PC-9 (cell line): ENCODE measurements at regions not wholly inside any gene's neighbourhood (a gene's known extent, or its start where the extent isn't known, plus 50 kb on each side); places are given as distances from the start of the nearest gene placed in this dataset.

Experiments
- BruUV-seq: library from RNA; stranded (reverse); fragments of 400-500 nt; replicated peaks from 2 replicates; lab custom pipeline; 2021; lab: Mats Ljungman, UMichigan
- CTCF ChIA-PET: fragments of 300-600 bp; sonication (Branson Sonifier 250); formaldehyde crosslinking; loops from one replicate; lab custom pipeline; 2022; ENCODE audit warnings: antibody characterized with exemption; lab: Charles Lee
- POLR2A ChIA-PET: fragments of 300-600 bp; sonication (Branson Sonifier 250); formaldehyde crosslinking; loops from one replicate; lab custom pipeline; 2022; ENCODE audit warnings: antibody characterized with exemption; ENCODE audit not compliant: unreplicated experiment; lab: Charles Lee
- DNase-seq, 2 experiments: peaks; one replicate each; pipeline versions ENCODE4 v3.0.0 to v3.0.0-alpha.2; 2015 to 2022; ENCODE audit warnings: mixed read lengths in 1 of 2
- H2AFZ ChIP-seq: fragments of 200-600 bp; sonication (generic); 2 replicates; pipeline ENCODE4 v1.8.1; 2017; ENCODE audit warnings: antibody characterized with exemption
- H3F3A ChIP-seq: fragments of 200-600 bp; sonication (generic); 2 replicates; pipeline ENCODE4 v1.8.1; 2017; ENCODE audit warnings: antibody characterized with exemption, mild to moderate bottlenecking, low read depth; ENCODE audit not compliant: insufficient read depth
- H3K27ac ChIP-seq: fragments of 200-600 bp; sonication (generic); 2 replicates; pipeline ENCODE4 v1.6.1; 2016; ENCODE audit warnings: mixed run types
- H3K27me3 ChIP-seq: fragments of 200-600 bp; sonication (generic); 2 replicates; pipeline ENCODE4 v1.6.1; 2016; ENCODE audit warnings: low read depth, mixed run types; ENCODE audit not compliant: insufficient read depth
- H3K36me3 ChIP-seq: fragments of 200-600 bp; sonication (generic); 2 replicates; pipeline ENCODE4 v1.6.1; 2016; ENCODE audit warnings: low read depth, mixed run types
- H3K4me1 ChIP-seq: fragments of 200-600 bp; sonication (generic); replicated peaks from 2 replicates; pipeline ENCODE4 v1.6.1; 2016; ENCODE audit warnings: mixed run types; ENCODE audit not compliant: insufficient read depth
- H3K4me2 ChIP-seq: fragments of 200-600 bp; sonication (generic); 2 replicates; pipeline ENCODE4 v1.6.1; 2017; ENCODE audit warnings: mixed run types
- H3K4me3 ChIP-seq: fragments of 200-600 bp; sonication (generic); 2 replicates; pipeline ENCODE4 v1.6.1; 2016; ENCODE audit warnings: mixed run types
- H3K79me2 ChIP-seq: fragments of 200-600 bp; sonication (generic); 2 replicates; pipeline ENCODE4 v1.6.1; 2017; ENCODE audit warnings: low read depth, mixed run types
- H3K9me2 ChIP-seq: fragments of 200-600 bp; sonication (generic); 2 replicates; pipeline ENCODE4 v1.8.1; 2017; ENCODE audit warnings: mild to moderate bottlenecking; ENCODE audit not compliant: insufficient read depth
- H3K9me3 ChIP-seq: fragments of 200-600 bp; sonication (generic); 2 replicates; pipeline ENCODE4 v1.8.1; 2016; ENCODE audit warnings: low read depth; ENCODE audit not compliant: insufficient read depth
- H4K20me1 ChIP-seq: fragments of 200-600 bp; sonication (generic); 2 replicates; pipeline ENCODE4 v1.8.1; 2017; ENCODE audit not compliant: insufficient read depth
- CTCF ChIP-seq: fragments of 200-600 bp; sonication (generic); conservative IDR thresholded peaks from 2 replicates; pipeline ENCODE4 v1.6.1; 2017; ENCODE audit warnings: mixed run types, antibody characterized with exemption, mild to moderate bottlenecking, moderate library complexity
- EZH2 ChIP-seq: fragments of 200-600 bp; sonication (generic); IDR thresholded peaks from 2 replicates; pipeline ENCODE4 v1.8.0; 2017; ENCODE audit warnings: antibody characterized with exemption, low read depth
- intact Hi-C: fragments of 100-400 bp; cut with micrococcal nuclease; formaldehyde crosslinking; loops from one replicate; pipeline ENCODE4 v1.10.0; 2022; ENCODE audit not compliant: unreplicated experiment

GRCh38 chr5:103340717-103341388 is 82.3 kb downstream of the MACIR start:
- H3K79me2 ChIP-seq: no peaks in the 10 kb centered on the region
- no peaks in the 10 kb centered on the region for H3K9me2 ChIP-seq
- intact Hi-C loops: no loop called here
- ChIA-PET POLR2A (no interaction called here), CTCF (no interaction called here)
- no peaks in the 10 kb centered on the region for H4K20me1 ChIP-seq
- no peak for TF ChIP-seq EZH2
- TF ChIP-seq CTCF: no peak
- no TSS peak for BruUV-seq
- no peaks in the 10 kb centered on the region for H3K27me3 ChIP-seq
- no peak overlapping the region for H3K4me3 ChIP-seq
- DNase-seq: no peak
- H3K4me1 ChIP-seq: no peaks in the 10 kb centered on the region
- no peak overlapping the region for H2AFZ ChIP-seq
- no peak overlapping the region for H3K4me2 ChIP-seq
- no peak overlapping the region for H3K27ac ChIP-seq
- H3F3A ChIP-seq: no peaks in the 10 kb centered on the region
- no peaks in the 10 kb centered on the region for H3K36me3 ChIP-seq
- H3K9me3 ChIP-seq: no peaks in the 10 kb centered on the region

GRCh38 chr5:103340132-103340531 is 81.6 kb downstream of the MACIR start:
- H3K27me3 ChIP-seq: no peaks in the 10 kb centered on the region
- no peak for DNase-seq
- H2AFZ ChIP-seq: no peak overlapping the region
- intact Hi-C loops: no loop called here
- no peaks in the 10 kb centered on the region for H3K9me2 ChIP-seq
- H3K4me2 ChIP-seq: no peak overlapping the region
- ChIA-PET CTCF (no interaction called here), POLR2A (no interaction called here)
- H3K36me3 ChIP-seq: no peaks in the 10 kb centered on the region
- H3K4me3 ChIP-seq: no peak overlapping the region
- no peaks in the 10 kb centered on the region for H3K79me2 ChIP-seq
- H3K27ac ChIP-seq: no peak overlapping the region
- H3K4me1 ChIP-seq: no peaks in the 10 kb centered on the region
- TF ChIP-seq CTCF: no peak
- no peak for TF ChIP-seq EZH2
- H4K20me1 ChIP-seq: no peaks in the 10 kb centered on the region
- no peaks in the 10 kb centered on the region for H3F3A ChIP-seq
- no peaks in the 10 kb centered on the region for H3K9me3 ChIP-seq
- no TSS peak for BruUV-seq

- ChIA-PET CTCF (no interaction called here), POLR2A (no interaction called here)
- Histone ChIP-seq H3K79me2 (no peaks in the 10 kb centered on the region), H3K4me1 (no peaks in the 10 kb centered on the region), H3K9me2 (no peaks in the 10 kb centered on the region), H3K27me3 (no peaks in the 10 kb centered on the region), H3K4me2 (no peak overlapping the region), H3K4me3 (no peak overlapping the region), H3K27ac (no peak overlapping the region), H4K20me1 (no peaks in the 10 kb centered on the region), H2AFZ (no peak overlapping the region), H3F3A (no peaks in the 10 kb centered on the region), H3K9me3 (no peaks in the 10 kb centered on the region), H3K36me3 (no peaks in the 10 kb centered on the region)
- BruUV-seq: no TSS peak
- intact Hi-C loops: no loop called here
- no peak for DNase-seq
- TF ChIP-seq EZH2: no peak
- no peak for TF ChIP-seq CTCF
Measured at GRCh38 chr5:103336941-103337340, 78.4 kb downstream of the MACIR start.
